ENCODE measurements at regions not wholly inside any gene's neighbourhood (a gene's known extent, or its start where the extent isn't known, plus 50 kb on each side); places are given as distances from the start of the nearest gene placed in this dataset.
A peak's percentile ranks its signal among the peaks of the same experiment; 100 is the strongest.

DNA sequence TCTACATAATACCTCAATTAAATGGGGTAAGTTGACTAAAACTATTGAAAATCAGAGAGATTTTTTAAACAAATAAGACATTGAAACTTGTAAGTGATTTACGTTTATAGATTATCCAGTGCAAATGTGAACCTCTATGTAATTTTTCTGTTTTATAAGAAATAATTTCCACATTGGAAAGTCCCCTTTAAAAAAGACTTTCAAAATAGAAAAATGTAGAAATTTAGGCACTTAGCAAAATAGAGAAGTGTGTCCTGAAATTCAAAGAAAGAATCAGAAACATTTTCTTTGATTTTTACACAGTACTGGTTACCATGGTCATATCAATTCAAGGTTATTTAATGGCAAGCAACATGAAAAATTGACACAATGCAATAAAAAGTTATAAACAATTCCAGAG is 290.9 kb upstream of the GPR149 start:
- TF ChIP-seq, protein P1, sequence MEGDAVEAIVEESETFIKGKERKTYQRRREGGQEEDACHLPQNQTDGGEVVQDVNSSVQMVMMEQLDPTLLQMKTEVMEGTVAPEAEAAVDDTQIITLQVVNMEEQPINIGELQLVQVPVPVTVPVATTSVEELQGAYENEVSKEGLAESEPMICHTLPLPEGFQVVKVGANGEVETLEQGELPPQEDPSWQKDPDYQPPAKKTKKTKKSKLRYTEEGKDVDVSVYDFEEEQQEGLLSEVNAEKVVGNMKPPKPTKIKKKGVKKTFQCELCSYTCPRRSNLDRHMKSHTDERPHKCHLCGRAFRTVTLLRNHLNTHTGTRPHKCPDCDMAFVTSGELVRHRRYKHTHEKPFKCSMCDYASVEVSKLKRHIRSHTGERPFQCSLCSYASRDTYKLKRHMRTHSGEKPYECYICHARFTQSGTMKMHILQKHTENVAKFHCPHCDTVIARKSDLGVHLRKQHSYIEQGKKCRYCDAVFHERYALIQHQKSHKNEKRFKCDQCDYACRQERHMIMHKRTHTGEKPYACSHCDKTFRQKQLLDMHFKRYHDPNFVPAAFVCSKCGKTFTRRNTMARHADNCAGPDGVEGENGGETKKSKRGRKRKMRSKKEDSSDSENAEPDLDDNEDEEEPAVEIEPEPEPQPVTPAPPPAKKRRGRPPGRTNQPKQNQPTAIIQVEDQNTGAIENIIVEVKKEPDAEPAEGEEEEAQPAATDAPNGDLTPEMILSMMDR (IDR thresholded peaks at IDR 0.05; ENCODE audit: extremely low read depth, insufficient read depth, missing control alignments) = no peak
- in situ Hi-C loops (cut with MboI; ENCODE audit: low pct_unique_long_range_greater_than_20kb, low sequenced_read_pairs, unreplicated experiment) = no loop called here
- DNase-seq (ENCODE audit: low spot score) = no peak

DNA sequence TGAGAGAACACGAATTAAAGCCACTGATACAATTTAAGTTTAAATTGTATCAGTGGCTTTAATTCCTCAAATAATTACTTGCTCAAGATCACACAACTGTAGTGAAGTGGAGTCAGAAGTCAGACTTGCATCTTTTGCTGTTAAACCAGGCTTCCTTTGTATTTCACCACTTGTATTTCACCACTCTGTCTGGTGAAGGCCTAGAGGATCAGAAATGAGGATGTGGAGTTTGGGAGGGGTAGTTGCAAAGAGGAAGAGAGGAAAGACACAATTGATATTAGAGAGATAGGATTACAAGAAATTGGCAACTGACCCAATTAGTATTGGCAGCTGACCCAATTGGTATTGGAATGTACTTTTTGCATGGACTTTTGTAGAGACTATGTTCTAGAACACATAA is 288.1 kb upstream of the GPR149 start:
- TF ChIP-seq, protein P1 (IDR thresholded peaks at IDR 0.05; ENCODE audit: extremely low read depth, insufficient read depth, missing control alignments) = no peak
- in situ Hi-C loops (cut with MboI; ENCODE audit: low pct_unique_long_range_greater_than_20kb, low sequenced_read_pairs, unreplicated experiment) = no loop called here
- no peak for DNase-seq (ENCODE audit: low spot score)

DNA sequence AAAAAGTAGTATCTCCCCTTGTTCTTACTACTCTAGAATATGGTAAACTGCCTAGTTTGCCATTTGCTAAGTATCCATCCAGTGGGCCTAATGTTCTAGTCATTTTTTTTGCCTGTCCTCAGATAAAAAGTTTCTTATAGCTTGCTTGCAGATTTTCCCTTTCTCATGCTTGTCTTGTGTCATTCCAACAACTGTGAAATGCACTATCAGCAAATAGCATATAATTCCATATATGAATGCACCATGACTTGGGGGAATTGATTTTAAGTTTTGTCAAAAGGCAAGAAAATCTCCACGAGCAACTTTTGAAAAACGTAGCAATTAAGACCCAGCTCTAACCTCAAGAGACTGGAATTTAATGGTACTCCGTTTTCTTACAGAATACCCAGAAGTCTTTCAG is 286.2 kb upstream of the GPR149 start:
- DNase-seq (ENCODE audit: low spot score) = no peak
- TF ChIP-seq, protein P1 (IDR thresholded peaks at IDR 0.05; ENCODE audit: extremely low read depth, insufficient read depth, missing control alignments) = no peak
- in situ Hi-C loops (cut with MboI; ENCODE audit: low pct_unique_long_range_greater_than_20kb, low sequenced_read_pairs, unreplicated experiment) = no loop called here

DNA sequence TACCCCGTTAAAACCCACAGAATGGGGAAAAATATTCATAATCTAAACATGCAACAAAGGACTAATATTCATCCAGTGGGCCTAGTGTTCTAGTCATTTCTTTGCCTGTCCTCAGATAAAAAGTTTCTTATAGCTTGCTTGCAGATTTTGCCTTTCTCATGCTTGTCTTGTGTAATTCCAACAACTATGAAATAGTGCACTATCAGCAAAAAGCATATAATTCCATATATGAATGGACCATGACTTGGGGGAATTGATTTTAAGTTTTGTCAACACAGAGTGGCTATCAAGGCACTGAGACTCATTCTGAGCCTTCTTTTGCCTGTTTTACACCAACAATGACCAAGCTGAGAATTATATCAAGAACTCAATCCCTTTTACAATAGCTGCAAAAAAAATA is 278.6 kb upstream of the GPR149 start:
- TF ChIP-seq, protein P1 (IDR thresholded peaks at IDR 0.05; ENCODE audit: extremely low read depth, insufficient read depth, missing control alignments) = no peak
- in situ Hi-C loops (cut with MboI; ENCODE audit: low pct_unique_long_range_greater_than_20kb, low sequenced_read_pairs, unreplicated experiment) = no loop called here
- DNase-seq (ENCODE audit: low spot score) = no peak

DNA sequence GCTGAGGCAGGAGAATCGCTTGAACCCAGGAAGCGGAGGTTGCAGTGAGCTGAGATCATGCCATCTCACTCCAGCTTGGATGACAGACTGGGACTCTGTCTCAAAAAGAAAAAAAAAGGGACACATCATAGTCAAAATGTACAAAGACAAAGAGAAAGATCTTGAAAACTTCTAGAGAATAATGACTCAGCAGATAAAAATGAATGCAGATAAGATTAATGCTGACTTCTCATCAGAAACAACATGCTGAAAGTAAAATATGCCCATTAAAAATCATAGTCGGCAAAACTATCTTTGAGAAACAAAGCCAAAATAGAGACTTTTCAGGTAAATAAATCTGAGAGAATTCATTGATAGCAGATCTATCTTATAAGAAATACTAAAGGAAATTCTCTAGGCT is 271.1 kb upstream of the GPR149 start:
- TF ChIP-seq, protein P1 (IDR thresholded peaks at IDR 0.05; ENCODE audit: extremely low read depth, insufficient read depth, missing control alignments) = no peak
- in situ Hi-C loops (cut with MboI; ENCODE audit: low pct_unique_long_range_greater_than_20kb, low sequenced_read_pairs, unreplicated experiment) = no loop called here
- DNase-seq (ENCODE audit: low spot score) = no peak

DNA sequence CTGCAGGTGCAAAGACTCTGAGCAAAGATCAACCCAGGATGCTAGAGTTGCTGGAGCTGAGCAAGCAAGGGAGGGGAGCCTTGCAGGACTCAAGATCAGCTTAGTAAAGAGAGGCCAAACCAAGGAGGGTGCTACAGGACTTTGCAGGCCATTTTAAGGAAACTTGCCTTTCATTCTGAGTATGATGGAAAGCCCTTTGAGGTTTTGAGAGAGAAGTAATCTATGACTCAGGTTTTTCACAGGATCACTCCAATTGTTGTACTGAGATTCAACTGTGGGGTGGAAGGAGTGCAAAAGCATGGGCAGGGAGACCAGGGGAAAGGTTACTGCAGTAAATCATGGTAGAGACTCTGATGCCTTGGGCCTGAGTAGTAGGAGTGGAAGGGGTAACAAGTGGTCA is 260.4 kb upstream of the GPR149 start:
- TF ChIP-seq, protein P1 (IDR thresholded peaks at IDR 0.05; ENCODE audit: extremely low read depth, insufficient read depth, missing control alignments) = no peak
- in situ Hi-C loops (cut with MboI; ENCODE audit: low pct_unique_long_range_greater_than_20kb, low sequenced_read_pairs, unreplicated experiment) = no loop called here

DNA sequence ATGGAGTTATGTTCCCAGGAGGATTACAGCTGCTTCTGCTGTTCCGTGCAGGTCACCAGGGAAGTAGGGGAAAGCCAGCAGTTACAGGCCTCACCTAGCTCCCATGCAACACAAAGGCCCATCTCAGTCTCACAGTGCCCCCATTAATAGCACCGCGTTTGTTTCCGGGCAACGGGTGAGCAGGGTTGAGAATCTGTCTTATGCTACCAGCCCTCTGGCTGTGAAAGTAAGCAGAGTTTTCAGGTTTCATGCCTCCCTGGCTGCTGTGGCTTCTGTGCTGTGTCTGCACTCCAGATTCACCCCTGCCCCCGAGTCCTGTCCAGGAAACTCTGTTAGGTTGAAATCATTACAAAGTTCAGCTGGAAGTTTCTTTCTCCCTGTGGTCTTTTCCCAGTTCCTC is 254.4 kb upstream of the GPR149 start:
- TF ChIP-seq, protein P1 (IDR thresholded peaks at IDR 0.05; ENCODE audit: extremely low read depth, insufficient read depth, missing control alignments) = no peak
- no peak for DNase-seq (ENCODE audit: low spot score)
- in situ Hi-C loops (cut with MboI; ENCODE audit: low pct_unique_long_range_greater_than_20kb, low sequenced_read_pairs, unreplicated experiment) = no loop called here

More for the DNA sequence above, 260.4 kb upstream of the GPR149 start:
- peak; percentile 2 for DNase-seq (ENCODE audit: low spot score)
